DOHH2 (cell line): ENCODE measurements at regions not wholly inside any gene's neighbourhood (a gene's known extent, or its start where the extent isn't known, plus 50 kb on each side); places are given as distances from the start of the nearest gene placed in this dataset.

Source experiments
- H3F3A ChIP-seq: fragments of 200-600 bp; sonication (generic), shearing (Covaris generic); 2 replicates; pipeline ENCODE4 v1.6.0; 2016; ENCODE audit warnings: antibody characterized with exemption, mild to moderate bottlenecking; ENCODE audit not compliant: control insufficient read depth, insufficient read depth
- H3K27ac ChIP-seq: fragments of 200-600 bp; sonication (generic); 2 replicates; pipeline ENCODE4 v1.5.1; 2014; ENCODE audit warnings: low read depth, mild to moderate bottlenecking, low read length, moderate library complexity
- H3K27me3 ChIP-seq: fragments of 200-600 bp; sonication (generic); 2 replicates; pipeline ENCODE4 v1.6.1; 2014; ENCODE audit warnings: mild to moderate bottlenecking, low read length, mixed read lengths; ENCODE audit not compliant: control insufficient read depth
- H3K36me3 ChIP-seq: fragments of 200-600 bp; sonication (generic); 2 replicates; pipeline ENCODE4 v1.6.1; 2014; ENCODE audit warnings: mild to moderate bottlenecking, low read length, moderate library complexity, mixed read lengths; ENCODE audit not compliant: control insufficient read depth
- H3K4me1 ChIP-seq: fragments of 200-600 bp; sonication (generic); 2 replicates; pipeline ENCODE4 v1.6.1; 2014; ENCODE audit warnings: mild to moderate bottlenecking, low read length, mixed read lengths; ENCODE audit not compliant: control insufficient read depth
- H3K4me2 ChIP-seq: fragments of 200-600 bp; sonication (generic); 2 replicates; pipeline ENCODE4 v1.6.0; 2014; ENCODE audit warnings: mild to moderate bottlenecking, low read length, moderate library complexity
- H3K4me3 ChIP-seq: fragments of 200-600 bp; sonication (generic); 2 replicates; pipeline ENCODE4 v1.5.1; 2014; ENCODE audit warnings: mild to moderate bottlenecking, low read length, mixed read lengths
- H3K79me2 ChIP-seq: fragments of 200-600 bp; sonication (generic); 2 replicates; pipeline ENCODE4 v1.6.1; 2014; ENCODE audit warnings: mild to moderate bottlenecking, low read length, mixed read lengths; ENCODE audit not compliant: control insufficient read depth
- H3K9me2 ChIP-seq: fragments of 200-600 bp; sonication (generic); replicated peaks from 2 replicates; pipeline ENCODE4 v1.6.1; 2014; ENCODE audit warnings: mild to moderate bottlenecking, low read length, mixed read lengths; ENCODE audit not compliant: control insufficient read depth
- H3K9me3 ChIP-seq: fragments of 200-600 bp; sonication (generic); 2 replicates; pipeline ENCODE4 v1.6.1; 2014; ENCODE audit warnings: antibody characterized with exemption, low read length, mixed read lengths; ENCODE audit not compliant: control insufficient read depth, insufficient read depth
- H4K20me1 ChIP-seq: fragments of 200-600 bp; sonication (generic); 2 replicates; pipeline ENCODE4 v1.6.0; 2014; ENCODE audit warnings: low read depth, mild to moderate bottlenecking, antibody characterized with exemption, low read length, moderate library complexity; ENCODE audit not compliant: control insufficient read depth, insufficient read depth
- CTCF ChIP-seq: fragments of 200-600 bp; sonication (generic); IDR thresholded peaks from one replicate; pipeline ENCODE4 v1.5.1; 2014; ENCODE audit warnings: antibody characterized with exemption, mild to moderate bottlenecking, low read depth, low read length; ENCODE audit not compliant: poor library complexity, severe bottlenecking
- EZH2phosphoT487 ChIP-seq: fragments of 200-600 bp; sonication (generic); IDR thresholded peaks from 2 replicates; pipeline ENCODE4 v1.6.1; 2017; ENCODE audit warnings: borderline replicate concordance, mild to moderate bottlenecking, antibody characterized with exemption, low read length, moderate library complexity, mixed read lengths

DNA sequence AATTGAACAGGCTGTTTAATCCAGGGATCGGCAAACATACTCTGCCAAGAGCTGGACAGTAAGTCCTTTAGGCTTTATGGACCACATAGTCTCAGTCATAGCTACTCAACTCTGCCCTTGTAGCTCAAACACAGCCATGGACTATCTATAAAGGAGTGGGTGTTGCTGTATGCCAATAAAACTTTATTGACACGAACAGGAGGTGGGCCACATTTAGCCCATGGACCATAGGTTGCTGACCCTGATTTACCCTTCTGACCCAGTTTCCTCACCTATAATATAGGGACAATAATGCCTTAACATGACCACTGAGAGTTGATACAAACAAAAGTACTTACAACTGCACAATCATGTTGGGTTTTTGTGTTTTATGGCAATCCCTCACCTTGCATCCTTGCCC is 257.0 kb upstream of the SDK2 start:
- Histone ChIP-seq H3K79me2 (no peaks in the 10 kb centered on the region), H3K36me3 (no peaks in the 10 kb centered on the region), H3K27me3 (peaks cover 22% of the 10 kb centered on the region), H3K4me2 (no peak overlapping the region), H3K4me3 (no peak overlapping the region), H3F3A (no peaks in the 10 kb centered on the region), H3K9me2 (no peaks in the 10 kb centered on the region), H3K4me1 (no peaks in the 10 kb centered on the region), H4K20me1 (no peaks in the 10 kb centered on the region), H3K9me3 (no peaks in the 10 kb centered on the region), H3K27ac (no peak overlapping the region)
- no peak for TF ChIP-seq EZH2phosphoT487
- no peak for TF ChIP-seq CTCF

GRCh38 chr17:73901661-73902415 is 257.6 kb upstream of the SDK2 start:
- no peak overlapping the region for H3K27ac ChIP-seq
- no peaks in the 10 kb centered on the region for H3K4me1 ChIP-seq
- no peaks in the 10 kb centered on the region for H3K36me3 ChIP-seq
- no peak overlapping the region for H3K4me3 ChIP-seq
- H3K79me2 ChIP-seq, result no peaks in the 10 kb centered on the region
- H3K9me3 ChIP-seq, result no peaks in the 10 kb centered on the region
- H3K4me2 ChIP-seq, result no peak overlapping the region; the same call in 1 of the 2 replicates
- H4K20me1 ChIP-seq, result no peaks in the 10 kb centered on the region
- peaks cover 22% of the 10 kb centered on the region for H3K27me3 ChIP-seq
- no peaks in the 10 kb centered on the region for H3F3A ChIP-seq
- no peaks in the 10 kb centered on the region for H3K9me2 ChIP-seq
- TF ChIP-seq CTCF (no peak), EZH2phosphoT487 (no peak; the same call in 1 of the 2 replicates)

DNA sequence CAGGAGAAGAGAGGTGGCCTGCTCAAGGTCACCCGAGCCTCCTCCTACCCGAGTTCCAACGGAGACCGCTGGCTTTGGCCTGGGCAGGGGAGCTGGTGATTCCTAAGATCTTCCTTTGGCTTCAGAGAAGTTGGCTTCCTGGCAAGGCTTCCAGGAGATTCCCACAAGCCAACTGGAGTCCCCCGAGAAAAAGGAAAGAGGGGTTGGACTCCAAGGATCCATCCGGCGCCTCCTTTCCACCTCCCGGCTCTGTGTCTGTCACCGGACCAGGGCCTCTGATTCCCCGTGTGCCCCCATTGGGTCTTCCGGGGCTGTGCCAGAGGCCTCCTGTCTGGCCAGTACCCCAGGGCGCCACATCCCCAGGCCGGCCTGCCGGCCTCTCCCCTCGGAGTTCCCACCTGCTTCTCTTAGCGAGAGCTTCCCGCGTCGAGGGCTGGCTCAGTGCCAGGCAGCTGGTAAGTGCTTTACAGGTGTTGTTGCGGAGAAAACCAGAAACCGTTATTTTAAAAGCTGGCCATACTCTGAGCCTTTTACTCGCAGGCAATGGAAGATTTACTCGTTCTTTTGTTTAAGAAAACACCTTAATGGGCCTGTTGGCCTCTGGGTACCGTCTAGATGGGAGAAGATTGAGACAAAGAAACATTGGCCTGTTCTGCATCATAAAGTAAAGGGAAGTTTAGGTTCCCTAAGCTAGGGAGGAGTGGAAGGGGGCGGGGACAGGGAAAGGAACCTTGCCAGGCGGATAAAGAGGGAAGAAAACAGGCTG is 258.4 kb upstream of the SDK2 start:
- Histone ChIP-seq H3F3A (no peaks in the 10 kb centered on the region), H4K20me1 (no peaks in the 10 kb centered on the region), H3K9me2 (no peaks in the 10 kb centered on the region), H3K4me1 (no peaks in the 10 kb centered on the region), H3K79me2 (no peaks in the 10 kb centered on the region), H3K4me2 (no peak overlapping the region), H3K4me3 (no peak overlapping the region), H3K27ac (no peak overlapping the region), H3K9me3 (no peaks in the 10 kb centered on the region), H3K27me3 (peaks cover 22% of the 10 kb centered on the region), H3K36me3 (no peaks in the 10 kb centered on the region)
- TF ChIP-seq CTCF, result no peak
